ENCODE measurements at regions not wholly inside any gene's neighbourhood (a gene's known extent, or its start where the extent isn't known, plus 50 kb on each side); places are given as distances from the start of the nearest gene placed in this dataset.

GRCh38 chr18:27249933-27250332, 64.8 kb upstream of the CHST9 start:
- no peaks in the 10 kb centered on the region for H3K4me1 ChIP-seq (ENCODE audit: control insufficient read depth, insufficient read depth, low read length)
- H2BK5ac ChIP-seq (ENCODE audit: low read depth, low read length, poor library complexity, severe bottlenecking) = no peak overlapping the region
- no peak overlapping the region for H3K4me3 ChIP-seq (ENCODE audit: insufficient read depth, low read depth, low read length)
- no TSS peak for BruUV-seq (replicated peaks)
- no peaks in the 10 kb centered on the region for H3K79me1 ChIP-seq (ENCODE audit: low read depth in 1 of 2, low read length in 2 of 2)
- no peak overlapping the region for H3K14ac ChIP-seq (replicated peaks; ENCODE audit: low read depth, low read length)
- ChIA-PET POLR2A (ENCODE audit: unreplicated experiment) (no interaction called here), CTCF (no interaction called here)
- H3K9me1 ChIP-seq (ENCODE audit: insufficient read depth, low read length) = no peaks in the 10 kb centered on the region
- in situ Hi-C loops (cut with MboI; ENCODE audit: low sequenced_read_pairs) (no loop called here), dilution Hi-C loops (cut with HindIII; ENCODE audit: low sequenced_read_pairs, unreplicated experiment) (no loop called here), intact Hi-C loops (cut with micrococcal nuclease) (no loop called here)
- H2AK9ac ChIP-seq (replicated peaks; ENCODE audit: low read depth, low read length, poor library complexity) = no peak overlapping the region
- H3K9ac ChIP-seq (ENCODE audit: low read depth, low read length) = no peak overlapping the region
- H3K27me3 ChIP-seq (ENCODE audit: control insufficient read depth, insufficient read depth, low read length) = no peaks in the 10 kb centered on the region
- no peak overlapping the region for H2AFZ ChIP-seq (replicated peaks; ENCODE audit: low read length, poor library complexity)
- DNase-seq = no peak
- no peak overlapping the region for H4K5ac ChIP-seq (ENCODE audit: low read depth, low read length)
- H2AK5ac ChIP-seq (ENCODE audit: low read depth, low read length) = no peak overlapping the region
- no peak overlapping the region for H3K23ac ChIP-seq (ENCODE audit: low read depth, low read length)
- H2BK20ac ChIP-seq (ENCODE audit: low read depth, low read length) = no peak overlapping the region
- WGBS, 2 experiments (ENCODE audit: extremely low coverage in 2 of 2, insufficient read length in 1 of 2) = no CpG with 5 or more reads among the region's 1 CpG
- no peak overlapping the region for H3K4me2 ChIP-seq (ENCODE audit: low read depth, low read length)
- peaks cover 2% of the 10 kb centered on the region for H3K9me3 ChIP-seq (ENCODE audit: control insufficient read depth, insufficient read depth, low read length)
- no peaks in the 10 kb centered on the region for H3K36me3 ChIP-seq (ENCODE audit: control insufficient read depth, insufficient read depth, low read length)
- H3K4ac ChIP-seq (ENCODE audit: low read depth, low read length) = no peak overlapping the region
- no peak for ATAC-seq (ENCODE audit: low read depth)
- H3K27ac ChIP-seq (ENCODE audit: insufficient read depth, low read length) = no peak overlapping the region
- no peak overlapping the region for H2BK15ac ChIP-seq (ENCODE audit: low read depth, low read length)
- no peak overlapping the region for H3K18ac ChIP-seq (ENCODE audit: low read depth, low read length)
- H4K91ac ChIP-seq (ENCODE audit: insufficient read depth, low read depth, low read length) = no peak overlapping the region
- H4K8ac ChIP-seq (ENCODE audit: low read depth in 2 of 2, low read length in 2 of 2) = no peak overlapping the region
- H4K20me1 ChIP-seq (ENCODE audit: insufficient read depth, low read length) = no peaks in the 10 kb centered on the region
- H3K56ac ChIP-seq (ENCODE audit: extremely low read depth, insufficient read depth, low read length) = no peak overlapping the region
- H2BK120ac ChIP-seq (ENCODE audit: low read depth, low read length) = no peak overlapping the region
- TF ChIP-seq BHLHE40 (IDR thresholded peaks at IDR 0.05; ENCODE audit: low read depth, low read length) = no peak
- TF ChIP-seq RFX5 (IDR thresholded peaks at IDR 0.05; ENCODE audit: low read depth, low read length) = no peak
- TF ChIP-seq, protein P1, sequence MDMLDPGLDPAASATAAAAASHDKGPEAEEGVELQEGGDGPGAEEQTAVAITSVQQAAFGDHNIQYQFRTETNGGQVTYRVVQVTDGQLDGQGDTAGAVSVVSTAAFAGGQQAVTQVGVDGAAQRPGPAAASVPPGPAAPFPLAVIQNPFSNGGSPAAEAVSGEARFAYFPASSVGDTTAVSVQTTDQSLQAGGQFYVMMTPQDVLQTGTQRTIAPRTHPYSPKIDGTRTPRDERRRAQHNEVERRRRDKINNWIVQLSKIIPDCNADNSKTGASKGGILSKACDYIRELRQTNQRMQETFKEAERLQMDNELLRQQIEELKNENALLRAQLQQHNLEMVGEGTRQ (IDR thresholded peaks at IDR 0.05; ENCODE audit: low read depth, low read length) = no peak
- TF ChIP-seq POLR2A (IDR thresholded peaks at IDR 0.05; ENCODE audit: low read depth, low read length) = no peak
- TF ChIP-seq RAD21 (IDR thresholded peaks at IDR 0.05; ENCODE audit: low read length) = no peak
- TF ChIP-seq, protein P2, sequence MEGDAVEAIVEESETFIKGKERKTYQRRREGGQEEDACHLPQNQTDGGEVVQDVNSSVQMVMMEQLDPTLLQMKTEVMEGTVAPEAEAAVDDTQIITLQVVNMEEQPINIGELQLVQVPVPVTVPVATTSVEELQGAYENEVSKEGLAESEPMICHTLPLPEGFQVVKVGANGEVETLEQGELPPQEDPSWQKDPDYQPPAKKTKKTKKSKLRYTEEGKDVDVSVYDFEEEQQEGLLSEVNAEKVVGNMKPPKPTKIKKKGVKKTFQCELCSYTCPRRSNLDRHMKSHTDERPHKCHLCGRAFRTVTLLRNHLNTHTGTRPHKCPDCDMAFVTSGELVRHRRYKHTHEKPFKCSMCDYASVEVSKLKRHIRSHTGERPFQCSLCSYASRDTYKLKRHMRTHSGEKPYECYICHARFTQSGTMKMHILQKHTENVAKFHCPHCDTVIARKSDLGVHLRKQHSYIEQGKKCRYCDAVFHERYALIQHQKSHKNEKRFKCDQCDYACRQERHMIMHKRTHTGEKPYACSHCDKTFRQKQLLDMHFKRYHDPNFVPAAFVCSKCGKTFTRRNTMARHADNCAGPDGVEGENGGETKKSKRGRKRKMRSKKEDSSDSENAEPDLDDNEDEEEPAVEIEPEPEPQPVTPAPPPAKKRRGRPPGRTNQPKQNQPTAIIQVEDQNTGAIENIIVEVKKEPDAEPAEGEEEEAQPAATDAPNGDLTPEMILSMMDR (conservative IDR thresholded peaks at IDR 0.05; ENCODE audit: low read depth, low read length) = no peak
- TF ChIP-seq MAFK (IDR thresholded peaks at IDR 0.05; ENCODE audit: low read depth, low read length) = no peak
- TF ChIP-seq NFE2L2 (IDR thresholded peaks at IDR 0.05; ENCODE audit: low read depth, low read length) = no peak
- TF ChIP-seq CHD1 (IDR thresholded peaks at IDR 0.05; ENCODE audit: low read depth, low read length) = no peak
- no peak for TF ChIP-seq CEBPB (IDR thresholded peaks at IDR 0.05; ENCODE audit: low read depth, low read length)
- TF ChIP-seq MXI1 (IDR thresholded peaks at IDR 0.05; ENCODE audit: borderline replicate concordance, low read depth, low read length) = no peak
- no peak for TF ChIP-seq FOS (IDR thresholded peaks at IDR 0.05; ENCODE audit: low read depth, low read length)
